Large intestine (tissue), 3 donors: ENCODE measurements at regions not wholly inside any gene's neighbourhood (a gene's known extent, or its start where the extent isn't known, plus 50 kb on each side); places are given as distances from the start of the nearest gene placed in this dataset.

Experiments
- DNase-seq, 2 donors: peaks; one replicate each; pipeline versions ENCODE4 v3.0.0 to v3.0.0-alpha.2; 2013
- H3K27ac ChIP-seq: one replicate; pipeline ENCODE4 v1.5.1; 2013; ENCODE audit warnings: low read length
- H3K27me3 ChIP-seq: 2 replicates; pipeline ENCODE4 v1.6.1; 2013; ENCODE audit warnings: low read length; ENCODE audit not compliant: control insufficient read depth, insufficient read depth
- H3K36me3 ChIP-seq: 2 replicates; pipeline ENCODE4 v1.6.1; 2013; ENCODE audit warnings: low read length; ENCODE audit not compliant: control insufficient read depth, insufficient read depth
- H3K4me1 ChIP-seq: one replicate; pipeline ENCODE4 v1.6.1; 2013; ENCODE audit warnings: low read length; ENCODE audit not compliant: control insufficient read depth, insufficient read depth
- H3K4me3 ChIP-seq: one replicate; pipeline ENCODE4 v1.5.1; 2013; ENCODE audit warnings: low read length
- H3K9me3 ChIP-seq: one replicate; pipeline ENCODE4 v1.6.1; 2013; ENCODE audit warnings: mild to moderate bottlenecking, low read depth, low read length, moderate library complexity; ENCODE audit not compliant: control insufficient read depth
- WGBS: methylation state at CpG from one replicate; pipeline ENCODE4 v1.1.5; 2013; ENCODE audit warnings: low lambda C conversion rate; ENCODE audit not compliant: insufficient coverage; 5-methylcytosine and 5-hydroxymethylcytosine counted together

- H3K27ac ChIP-seq, result no peak overlapping the region
- no peaks in the 10 kb centered on the region for H3K36me3 ChIP-seq
- peaks cover 5% of the 10 kb centered on the region for H3K4me1 ChIP-seq
- no peak overlapping the region for H3K4me3 ChIP-seq
- WGBS, result no CpG with 5 or more reads among the region's 18 CpGs
- peaks cover 10% of the 10 kb centered on the region for H3K27me3 ChIP-seq
- peaks cover 7% of the 10 kb centered on the region for H3K9me3 ChIP-seq
- no peak for DNase-seq
Measured at GRCh38 chr9:129235041-129235930, 57.2 kb upstream of the IER5L start.

GRCh38 chr9:129234491-129234890 is 56.4 kb upstream of the IER5L start:
- Histone ChIP-seq H3K27me3 (peaks cover 10% of the 10 kb centered on the region), H3K27ac (no peak overlapping the region), H3K4me1 (peaks cover 13% of the 10 kb centered on the region), H3K4me3 (no peak overlapping the region), H3K36me3 (no peaks in the 10 kb centered on the region), H3K9me3 (peaks cover 7% of the 10 kb centered on the region)
- no CpG with 5 or more reads among the region's 4 CpGs for WGBS
- DNase-seq, result no peak

- no peaks in the 10 kb centered on the region for H3K36me3 ChIP-seq
- peaks cover 7% of the 10 kb centered on the region for H3K9me3 ChIP-seq
- no peak overlapping the region for H3K27ac ChIP-seq
- H3K4me1 ChIP-seq, result peaks cover 18% of the 10 kb centered on the region
- WGBS, result 80% methylated on average over 1 of the region's 1 CpG
- no peak overlapping the region for H3K4me3 ChIP-seq
- DNase-seq, result no peak
- H3K27me3 ChIP-seq, result peaks cover 10% of the 10 kb centered on the region
Measured at GRCh38 chr9:129232839-129233591, 55.0 kb upstream of the IER5L start.

- no peaks in the 10 kb centered on the region for H3K27me3 ChIP-seq
- no peaks in the 10 kb centered on the region for H3K36me3 ChIP-seq
- no peak for DNase-seq
- peaks cover 7% of the 10 kb centered on the region for H3K9me3 ChIP-seq
- no peak overlapping the region for H3K27ac ChIP-seq
- H3K4me1 ChIP-seq, result peaks cover 13% of the 10 kb centered on the region
- no CpG with 5 or more reads among the region's 9 CpGs for WGBS
- H3K4me3 ChIP-seq, result no peak overlapping the region
Measured at GRCh38 chr9:129231759-129232158, 53.7 kb upstream of the IER5L start.

- Histone ChIP-seq H3K36me3 (no peaks in the 10 kb centered on the region), H3K9me3 (peaks cover 7% of the 10 kb centered on the region), H3K4me3 (no peak overlapping the region), H3K27ac (no peak overlapping the region), H3K4me1 (peaks cover 14% of the 10 kb centered on the region), H3K27me3 (no peaks in the 10 kb centered on the region)
- WGBS, result no CpG with 5 or more reads among the region's 25 CpGs
- DNase-seq, result no peak
Measured at GRCh38 chr9:129231022-129231739, 53.1 kb upstream of the IER5L start.

- DNase-seq, result no peak
- Histone ChIP-seq H3K4me1 (peaks cover 18% of the 10 kb centered on the region), H3K27me3 (no peaks in the 10 kb centered on the region), H3K4me3 (no peak overlapping the region), H3K36me3 (no peaks in the 10 kb centered on the region), H3K27ac (peak overlapping the region; percentile 84), H3K9me3 (peaks cover 7% of the 10 kb centered on the region)
- no CpG with 5 or more reads among the region's 2 CpGs for WGBS
Measured at GRCh38 chr9:129230302-129230701, 52.2 kb upstream of the IER5L start.
